Heart left ventricle (tissue), 16 donors: ENCODE measurements at regions not wholly inside any gene's neighbourhood (a gene's known extent, or its start where the extent isn't known, plus 50 kb on each side); places are given as distances from the start of the nearest gene placed in this dataset.
"Not testable (repeated sequence)": the region's sequence is repeated elsewhere in the genome, so short reads cannot be mapped to it uniquely, and the experiment has no call there.

Source experiments
- ATAC-seq, 4 donors: fragments of 200-7000 bp; cut with Tn5 transposase; one replicate each; pipeline ENCODE4 v1.9.1; 2020 to 2022; ENCODE audit warnings: moderate library complexity in 4 of 4, mild to moderate bottlenecking in 3 of 4, moderate number of reproducible peaks in 1 of 4
- DNase-seq, 5 donors: peaks; one replicate each; pipeline ENCODE4 v3.0.0-alpha.2; 2020
- H3K27ac ChIP-seq, 12 donors: fragments of 200-600 bp; sonication (generic) in 4 of 12; one replicate each; pipeline versions ENCODE4 v1.5.0 to v1.8.0; 2016 to 2022; ENCODE audit warnings: mild to moderate bottlenecking in 2 of 12
- H3K27me3 ChIP-seq, 9 donors: fragments of 200-600 bp; sonication (generic) in 2 of 9; one replicate each; pipeline versions ENCODE4 v1.5.1 to v1.8.0; 2016 to 2022; ENCODE audit warnings: mild to moderate bottlenecking in 3 of 9
- H3K36me3 ChIP-seq, 9 donors: fragments of 200-600 bp; sonication (generic) in 2 of 9; one replicate each; pipeline versions ENCODE4 v1.5.0 to v1.8.0; 2018 to 2022; ENCODE audit warnings: mild to moderate bottlenecking in 2 of 9
- H3K4me1 ChIP-seq, 12 donors: fragments of 200-600 bp; sonication (generic) in 4 of 12; one replicate each; pipeline versions ENCODE4 v1.5.0 to v1.8.0; 2016 to 2022; ENCODE audit warnings: mild to moderate bottlenecking in 3 of 12
- H3K4me3 ChIP-seq, 12 donors: fragments of 200-600 bp; sonication (generic) in 4 of 12; one replicate each; pipeline versions ENCODE4 v1.5.0 to v1.8.0; 2017 to 2022; ENCODE audit warnings: mild to moderate bottlenecking in 9 of 12, moderate library complexity in 4 of 12
- H3K9me3 ChIP-seq, 12 donors: fragments of 200-600 bp; sonication (generic) in 4 of 12; one replicate each; pipeline versions ENCODE4 v1.5.0 to v1.8.0; 2016 to 2022; ENCODE audit warnings: mild to moderate bottlenecking in 1 of 12
- POLR2A ChIP-seq, 2 donors: fragments of 450-650 bp; IDR thresholded peaks; one replicate each; pipeline ENCODE4 v1.6.1; 2017; ENCODE audit warnings: antibody characterized with exemption in 2 of 2, mild to moderate bottlenecking in 2 of 2, moderate library complexity in 2 of 2
- WGBS, 4 donors: extraction: QIAGEN DNeasy Blood & Tissue Kit in 2 of 4; methylation state at CpG; one replicate each; pipeline versions ENCODE4 v1.1.5 to v1.1.7; 2013 to 2018; 5-methylcytosine and 5-hydroxymethylcytosine counted together
- intact Hi-C, 10 donors: fragments of 100-400 bp; cut with DNase I; formaldehyde crosslinking; loops; one replicate each; pipeline versions ENCODE4 v1.11.1 to v1.14.2; 2022
- TF ChIP-seq, protein P1 (sequence below), 12 donors: fragments of 200-600 bp; sonication (generic) in 4 of 12; IDR thresholded peaks; one replicate each; pipeline versions ENCODE4 v1.5.0 to v1.8.0; 2018 to 2022; ENCODE audit warnings: antibody characterized with exemption in 12 of 12, mild to moderate bottlenecking in 5 of 12
- donor health status: ischemic (EF 13 %, LVEDD 7.1; RV severe dilation, severe dysfunction).
- donor health status: healthy with polysubstance abuse.
- donor health status: DM: no; HTN: yes; CAD: no.
- donor health status: DM: no; HTN: no; CAD: no.
- donor health status: ischemic (EF 25% LVEDD 6.9; RV normal size, moderate dysfunction).
- donor health status: ischemic (EF 25% LVEDD 5.7; RV mildly dilated, moderate dysfunction).
- donor health status: healthy.
- donor health status: DM: yes; HTN: yes; CAD: no.
- donor health status: ischemic (EF 35%, LVEDD 5.7; RV mildly dilated, moderate dysfunction).
- donor health status: nonischemic (EF 11% LVEDD 7.7; RV severe dilation, severe dysfunction).
- donor health status: DM: yes; HTN: yes; CAD: no.
- donor health status: PGD.
- donor health status: ischemic (EF 29% LVEDD 5.4; RV normal size, mild dysfunction).
- donor health status: nonischemic (EF 23%, LVEDD 6.1; RV moderate dilation, normal function).

DNA sequence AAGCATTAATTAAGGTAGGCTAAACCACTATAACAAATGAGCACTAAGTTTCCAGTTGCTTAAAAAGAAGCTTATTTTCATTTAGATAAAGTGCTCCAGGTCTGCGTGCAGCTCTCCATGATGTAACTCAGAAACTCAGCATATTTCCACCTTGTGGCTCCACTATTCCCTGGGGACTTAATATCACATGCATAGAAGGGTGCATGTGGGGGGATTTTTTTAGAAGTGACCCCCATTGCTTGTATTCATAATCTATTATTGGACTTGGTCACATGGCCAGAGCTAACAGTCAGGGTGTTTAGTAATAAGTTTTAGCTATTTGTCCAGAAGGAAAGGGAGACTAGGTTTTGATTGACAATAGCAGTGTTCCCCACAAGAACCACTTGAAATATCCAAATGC is 86.8 kb downstream of the TMCO5A start:
- Histone ChIP-seq H3K4me3 (no peak overlapping the region), H3K36me3 (no peaks in the 10 kb centered on the region), H3K9me3 (peaks cover 0 to 5% (median 0%) of the 10 kb centered on the region in 12 donors), H3K27me3 (no peaks in the 10 kb centered on the region), H3K27ac (no peak overlapping the region), H3K4me1 (peaks cover 0 to 11% (median 0%) of the 10 kb centered on the region in 12 donors)
- WGBS, 4 donors, result 63 to 81% (median 72%) methylated on average over 1 of the region's 1 CpG
- TF ChIP-seq, protein P1, sequence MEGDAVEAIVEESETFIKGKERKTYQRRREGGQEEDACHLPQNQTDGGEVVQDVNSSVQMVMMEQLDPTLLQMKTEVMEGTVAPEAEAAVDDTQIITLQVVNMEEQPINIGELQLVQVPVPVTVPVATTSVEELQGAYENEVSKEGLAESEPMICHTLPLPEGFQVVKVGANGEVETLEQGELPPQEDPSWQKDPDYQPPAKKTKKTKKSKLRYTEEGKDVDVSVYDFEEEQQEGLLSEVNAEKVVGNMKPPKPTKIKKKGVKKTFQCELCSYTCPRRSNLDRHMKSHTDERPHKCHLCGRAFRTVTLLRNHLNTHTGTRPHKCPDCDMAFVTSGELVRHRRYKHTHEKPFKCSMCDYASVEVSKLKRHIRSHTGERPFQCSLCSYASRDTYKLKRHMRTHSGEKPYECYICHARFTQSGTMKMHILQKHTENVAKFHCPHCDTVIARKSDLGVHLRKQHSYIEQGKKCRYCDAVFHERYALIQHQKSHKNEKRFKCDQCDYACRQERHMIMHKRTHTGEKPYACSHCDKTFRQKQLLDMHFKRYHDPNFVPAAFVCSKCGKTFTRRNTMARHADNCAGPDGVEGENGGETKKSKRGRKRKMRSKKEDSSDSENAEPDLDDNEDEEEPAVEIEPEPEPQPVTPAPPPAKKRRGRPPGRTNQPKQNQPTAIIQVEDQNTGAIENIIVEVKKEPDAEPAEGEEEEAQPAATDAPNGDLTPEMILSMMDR (IDR thresholded peaks at IDR 0.05), result no peak
- no peak for TF ChIP-seq POLR2A (IDR thresholded peaks at IDR 0.05)
- DNase-seq (no peak), ATAC-seq (no peak)
- intact Hi-C loops, result no loop called here

DNA sequence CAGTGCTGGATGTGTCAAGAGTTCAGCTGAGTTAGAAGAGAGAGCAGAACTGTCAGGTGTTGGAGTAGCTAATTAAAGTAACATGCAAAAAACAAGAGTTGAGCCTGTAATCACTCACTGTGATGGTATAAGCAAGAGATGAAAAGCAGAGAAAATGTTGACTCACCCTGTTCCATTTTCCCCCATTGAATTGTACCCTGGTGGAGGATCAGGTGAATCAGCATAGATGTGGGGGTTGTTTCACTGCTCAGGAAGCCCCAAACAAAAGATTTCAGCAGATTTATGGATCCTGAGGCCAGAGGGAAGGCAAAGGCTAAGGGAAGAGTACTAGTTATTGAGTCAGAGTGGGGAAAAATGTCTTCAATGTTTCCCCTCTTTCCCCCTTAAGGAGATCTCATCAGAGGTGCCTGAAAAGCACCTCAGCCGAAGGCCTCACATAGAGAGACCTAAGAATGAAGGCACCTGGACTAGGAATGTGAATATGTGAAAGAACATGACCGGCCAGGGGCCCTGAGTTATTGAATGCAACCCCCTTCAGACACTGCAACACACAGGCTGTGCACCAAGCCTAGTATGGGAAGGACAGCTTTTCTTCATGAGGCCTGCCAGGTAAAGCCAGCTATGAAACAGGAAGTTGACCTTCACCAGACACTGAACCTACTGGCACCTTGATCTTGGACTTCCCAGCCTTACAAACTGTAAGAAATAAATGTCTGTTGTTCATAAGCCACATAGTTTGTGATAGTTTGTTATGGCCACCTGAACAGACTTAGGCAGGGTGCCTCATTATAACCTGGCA is 90.1 kb downstream of the TMCO5A start:
- Histone ChIP-seq H3K4me1 (peaks cover 0 to 9% (median 0%) of the 10 kb centered on the region in 12 donors), H3K9me3 (peaks cover 0 to 5% (median 0%) of the 10 kb centered on the region in 12 donors), H3K36me3 (no peaks in the 10 kb centered on the region), H3K27me3 (no peaks in the 10 kb centered on the region), H3K27ac (no peak overlapping the region), H3K4me3 (no peak overlapping the region)
- whole genome bisulfite sequencing, 4 donors, result 88 to 95% (median 94%) methylated on average over 2 of the region's 2 CpGs
- DNase-seq (no peak), ATAC-seq (no peak)
- TF ChIP-seq, protein P1 (IDR thresholded peaks at IDR 0.05), result no peak
- TF ChIP-seq POLR2A (IDR thresholded peaks at IDR 0.05), result no peak
- intact Hi-C loops, result no loop called here

DNA sequence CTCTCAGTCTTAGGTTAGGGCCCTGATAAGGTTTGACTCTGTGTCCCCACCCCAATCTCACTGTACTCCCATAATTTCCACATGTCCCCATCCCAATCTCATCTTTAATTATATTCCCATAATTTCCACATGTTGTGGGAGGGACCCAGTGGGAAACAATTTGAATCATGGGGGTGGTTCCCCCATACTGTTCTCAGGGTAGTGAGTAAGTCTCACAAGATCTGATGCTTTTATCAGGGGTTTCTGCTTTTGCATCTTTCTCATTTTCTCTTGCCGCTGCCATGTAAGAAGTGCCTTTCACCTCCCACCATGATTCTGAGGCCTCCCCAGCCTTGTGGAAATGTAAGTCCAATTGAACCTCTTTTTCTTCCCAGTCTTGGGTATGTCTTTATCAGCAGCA is 91.2 kb downstream of the TMCO5A start:
- intact Hi-C loops, DNase-seq, H3K9me3 ChIP-seq, H3K36me3 ChIP-seq, H3K4me3 ChIP-seq, H3K27ac ChIP-seq, H3K27me3 ChIP-seq, ATAC-seq, H3K4me1 ChIP-seq: not testable (repeated sequence)
- 95 to 100% (median 100%) methylated on average over 1 of the region's 1 CpG for WGBS, 4 donors

DNA sequence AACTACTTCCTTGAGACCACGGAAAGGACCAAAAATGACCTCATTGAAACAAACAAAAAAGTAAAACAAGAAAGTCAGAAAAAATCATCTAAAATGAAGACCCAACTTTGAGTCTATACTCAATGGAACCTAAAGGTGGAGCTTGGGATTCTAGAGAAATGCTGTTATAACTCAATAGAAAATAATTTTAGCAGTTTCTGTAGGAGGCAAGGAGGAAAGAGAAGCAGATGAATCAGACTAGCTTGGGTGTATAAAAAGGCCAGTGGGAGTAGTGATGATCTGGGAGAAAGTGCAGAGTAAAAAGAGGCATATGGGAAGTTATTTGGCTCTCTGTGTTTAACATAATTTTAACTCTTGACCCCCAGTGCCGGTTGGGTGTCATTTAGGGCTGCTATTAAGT is 94.4 kb downstream of the TMCO5A start:
- Histone ChIP-seq H3K4me1 (no peaks in the 10 kb centered on the region), H3K27ac (no peak overlapping the region), H3K36me3 (no peaks in the 10 kb centered on the region), H3K4me3 (no peak overlapping the region), H3K9me3 (peaks cover 0 to under 1% (median 0%) of the 10 kb centered on the region in 12 donors), H3K27me3 (no peaks in the 10 kb centered on the region)
- no peak for DNase-seq
- no peak for ATAC-seq
- intact Hi-C loops, result no loop called here
- TF ChIP-seq, protein P1 (IDR thresholded peaks at IDR 0.05), result no peak
- no peak for TF ChIP-seq POLR2A (IDR thresholded peaks at IDR 0.05)
- 60 to 71% (median 63%) methylated on average over 2 of the region's 2 CpGs for WGBS, 4 donors

DNA sequence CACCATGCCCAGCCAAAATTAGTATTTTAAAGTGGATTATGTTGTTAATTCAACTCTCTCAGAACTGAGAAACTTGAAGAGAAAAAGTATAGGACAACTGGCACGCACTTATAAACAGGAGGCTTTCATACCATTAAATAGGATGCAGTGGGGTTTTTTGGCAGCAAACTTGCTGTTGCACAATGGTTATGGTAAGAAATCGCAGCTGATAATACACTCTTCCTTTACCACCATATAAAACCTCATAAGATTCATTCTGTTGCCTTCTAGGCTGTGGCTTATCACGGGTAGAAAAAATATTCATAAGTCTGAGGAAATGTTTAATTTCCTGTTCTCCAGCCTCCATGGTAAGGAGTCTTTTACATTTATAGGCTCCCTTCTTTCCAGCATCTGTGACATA is 95.3 kb downstream of the TMCO5A start:
- intact Hi-C loops, result no loop called here
- no peak overlapping the region for H3K27ac ChIP-seq
- H3K27me3 ChIP-seq, result peaks cover 0 to 3% (median 0%) of the 10 kb centered on the region in 9 donors
- 59 to 75% (median 69%) methylated on average over 3 of the region's 3 CpGs for WGBS, 4 donors
- no peaks in the 10 kb centered on the region for H3K36me3 ChIP-seq
- no peak for DNase-seq
- H3K9me3 ChIP-seq, result no peaks in the 10 kb centered on the region
- no peaks in the 10 kb centered on the region for H3K4me1 ChIP-seq
- TF ChIP-seq POLR2A (IDR thresholded peaks at IDR 0.05), result no peak
- TF ChIP-seq, protein P1 (IDR thresholded peaks at IDR 0.05), result no peak
- no peak for ATAC-seq
- H3K4me3 ChIP-seq, result no peak overlapping the region
